ENCODE measurements at regions not wholly inside any gene's neighbourhood (a gene's known extent, or its start where the extent isn't known, plus 50 kb on each side); places are given as distances from the start of the nearest gene placed in this dataset.
"Not testable (repeated sequence)": the region's sequence is repeated elsewhere in the genome, so short reads cannot be mapped to it uniquely, and the experiment has no call there.

DNA sequence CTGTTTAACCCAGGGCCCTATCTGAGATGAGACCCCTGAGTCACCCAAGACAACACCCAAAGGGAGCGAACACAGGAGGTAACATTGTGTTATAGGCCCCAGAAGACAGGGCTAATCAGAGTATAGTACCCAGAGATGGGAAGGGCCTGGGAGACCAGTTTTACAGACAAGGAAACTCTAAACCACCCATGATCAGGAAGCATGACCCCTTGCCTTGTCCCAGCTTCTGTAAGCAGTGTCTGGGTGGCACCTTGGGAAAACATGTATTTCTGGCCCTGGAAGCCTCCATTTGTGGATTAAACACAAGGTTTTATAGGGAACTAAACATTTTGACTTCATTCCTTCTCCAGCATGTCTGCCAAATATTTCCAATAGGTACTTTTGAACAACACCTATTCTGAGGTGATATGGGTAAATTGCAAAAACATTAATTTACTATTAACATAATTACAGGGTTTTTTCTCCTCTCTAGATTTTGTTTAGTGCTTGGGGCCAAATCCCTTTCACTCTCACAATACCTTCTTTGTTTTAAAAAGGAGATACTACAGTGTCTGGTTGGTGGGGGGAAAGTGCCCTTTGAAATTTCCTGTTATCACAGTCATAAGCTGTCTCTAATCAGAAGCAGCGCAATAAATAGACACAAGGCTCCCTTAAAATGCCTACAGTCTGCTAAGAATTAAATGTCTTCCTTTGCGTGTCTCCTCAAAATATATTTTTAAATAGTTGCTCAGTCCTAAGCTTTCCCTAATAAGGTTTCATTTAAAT is 341.1 kb downstream of the BCL11A start:
- TF ChIP-seq, protein P1, sequence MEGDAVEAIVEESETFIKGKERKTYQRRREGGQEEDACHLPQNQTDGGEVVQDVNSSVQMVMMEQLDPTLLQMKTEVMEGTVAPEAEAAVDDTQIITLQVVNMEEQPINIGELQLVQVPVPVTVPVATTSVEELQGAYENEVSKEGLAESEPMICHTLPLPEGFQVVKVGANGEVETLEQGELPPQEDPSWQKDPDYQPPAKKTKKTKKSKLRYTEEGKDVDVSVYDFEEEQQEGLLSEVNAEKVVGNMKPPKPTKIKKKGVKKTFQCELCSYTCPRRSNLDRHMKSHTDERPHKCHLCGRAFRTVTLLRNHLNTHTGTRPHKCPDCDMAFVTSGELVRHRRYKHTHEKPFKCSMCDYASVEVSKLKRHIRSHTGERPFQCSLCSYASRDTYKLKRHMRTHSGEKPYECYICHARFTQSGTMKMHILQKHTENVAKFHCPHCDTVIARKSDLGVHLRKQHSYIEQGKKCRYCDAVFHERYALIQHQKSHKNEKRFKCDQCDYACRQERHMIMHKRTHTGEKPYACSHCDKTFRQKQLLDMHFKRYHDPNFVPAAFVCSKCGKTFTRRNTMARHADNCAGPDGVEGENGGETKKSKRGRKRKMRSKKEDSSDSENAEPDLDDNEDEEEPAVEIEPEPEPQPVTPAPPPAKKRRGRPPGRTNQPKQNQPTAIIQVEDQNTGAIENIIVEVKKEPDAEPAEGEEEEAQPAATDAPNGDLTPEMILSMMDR (IDR thresholded peaks at IDR 0.05; ENCODE audit: insufficient read depth, low read length, poor library complexity, severe bottlenecking) = no peak
- no peak for TF ChIP-seq EZH2phosphoT487 (conservative IDR thresholded peaks at IDR 0.05; ENCODE audit: low read length)
- Histone ChIP-seq H3K9me3 (ENCODE audit: insufficient read depth, low read length) (no peaks in the 10 kb centered on the region), H3K36me3 (ENCODE audit: low read length) (no peaks in the 10 kb centered on the region), H2AFZ (ENCODE audit: low read depth, low read length, severe bottlenecking) (no peak overlapping the region), H3K27me3 (ENCODE audit: low read length) (no peaks in the 10 kb centered on the region), H3K79me2 (ENCODE audit: insufficient read depth, low read length) (no peaks in the 10 kb centered on the region), H3K9me2 (replicated peaks; ENCODE audit: insufficient read depth, low read length) (no peaks in the 10 kb centered on the region), H3K4me3 (ENCODE audit: insufficient read depth, low read length, poor library complexity, severe bottlenecking) (no peak overlapping the region), H3K9ac (ENCODE audit: low read length) (no peak overlapping the region), H3K27ac (ENCODE audit: low read depth, low read length) (no peak overlapping the region), H3K4me2 (ENCODE audit: low read depth, low read length, poor library complexity, severe bottlenecking) (no peak overlapping the region), H4K20me1 (ENCODE audit: low read depth, low read length) (no peaks in the 10 kb centered on the region), H3F3A (ENCODE audit: insufficient read depth) (no peaks in the 10 kb centered on the region)

DNA sequence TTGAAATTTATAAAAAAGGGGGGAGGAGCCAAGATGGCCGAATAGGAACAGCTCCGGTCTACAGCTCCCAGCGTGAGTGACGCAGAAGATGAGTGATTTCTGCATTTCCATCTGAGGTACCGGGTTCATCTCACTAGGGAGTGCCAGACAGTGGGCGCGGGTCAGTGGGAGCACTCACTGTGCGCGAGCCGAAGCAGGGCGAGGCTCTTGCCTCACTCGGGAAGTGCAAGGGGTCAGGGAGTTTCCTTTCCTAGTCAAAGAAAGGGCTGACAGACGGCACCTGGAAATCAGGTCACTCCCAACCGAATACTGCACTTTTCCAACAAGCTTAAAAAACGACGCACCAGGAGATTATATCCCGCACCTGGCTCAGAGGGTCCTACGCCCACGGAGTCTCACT is 364.4 kb downstream of the BCL11A start:
- H3K79me2 ChIP-seq (ENCODE audit: insufficient read depth, low read length); H3F3A ChIP-seq (ENCODE audit: insufficient read depth); H3K9me3 ChIP-seq (ENCODE audit: insufficient read depth, low read length); H3K9me2 ChIP-seq (replicated peaks; ENCODE audit: insufficient read depth, low read length); H2AFZ ChIP-seq (ENCODE audit: low read depth, low read length, severe bottlenecking); H3K36me3 ChIP-seq (ENCODE audit: low read length); H4K20me1 ChIP-seq (ENCODE audit: low read depth, low read length); H3K27me3 ChIP-seq (ENCODE audit: low read length); H3K4me3 ChIP-seq (ENCODE audit: insufficient read depth, low read length, poor library complexity, severe bottlenecking); H3K4me2 ChIP-seq (ENCODE audit: low read depth, low read length, poor library complexity, severe bottlenecking); H3K27ac ChIP-seq (ENCODE audit: low read depth, low read length); H3K9ac ChIP-seq (ENCODE audit: low read length): not testable (repeated sequence)

DNA sequence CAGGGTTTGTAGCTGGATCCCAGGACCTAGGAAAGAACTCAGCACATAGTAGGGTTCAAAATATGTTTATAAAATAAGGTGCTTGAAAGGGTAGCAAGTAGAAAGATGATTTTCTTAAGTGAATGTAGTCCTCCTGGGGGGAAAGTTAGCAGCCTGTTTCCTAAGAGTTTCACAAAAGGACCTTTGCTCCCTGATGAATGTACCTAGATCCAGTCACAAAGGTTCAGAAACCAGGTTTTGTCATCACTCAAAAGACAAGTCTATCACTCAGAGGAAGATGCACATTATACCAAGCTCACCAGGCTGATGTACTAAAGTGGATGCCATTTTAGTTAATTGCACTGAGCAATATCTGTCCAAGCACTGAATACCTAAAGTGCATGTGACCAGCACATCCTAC is 378.2 kb downstream of the BCL11A start:
- Histone ChIP-seq H3K9me3 (ENCODE audit: insufficient read depth, low read length) (no peaks in the 10 kb centered on the region), H3K9ac (ENCODE audit: low read length) (no peak overlapping the region), H3K36me3 (ENCODE audit: low read length) (no peaks in the 10 kb centered on the region), H3K4me2 (ENCODE audit: low read depth, low read length, poor library complexity, severe bottlenecking) (no peak overlapping the region), H3K27me3 (ENCODE audit: low read length) (no peaks in the 10 kb centered on the region), H3F3A (ENCODE audit: insufficient read depth) (no peaks in the 10 kb centered on the region), H2AFZ (ENCODE audit: low read depth, low read length, severe bottlenecking) (no peak overlapping the region), H4K20me1 (ENCODE audit: low read depth, low read length) (no peaks in the 10 kb centered on the region), H3K4me3 (ENCODE audit: insufficient read depth, low read length, poor library complexity, severe bottlenecking) (no peak overlapping the region), H3K27ac (ENCODE audit: low read depth, low read length) (no peak overlapping the region), H3K79me2 (ENCODE audit: insufficient read depth, low read length) (no peaks in the 10 kb centered on the region), H3K9me2 (replicated peaks; ENCODE audit: insufficient read depth, low read length) (no peaks in the 10 kb centered on the region)
- TF ChIP-seq, protein P1 (IDR thresholded peaks at IDR 0.05; ENCODE audit: insufficient read depth, low read length, poor library complexity, severe bottlenecking) = no peak
- TF ChIP-seq EZH2phosphoT487 (conservative IDR thresholded peaks at IDR 0.05; ENCODE audit: low read length) = no peak

DNA sequence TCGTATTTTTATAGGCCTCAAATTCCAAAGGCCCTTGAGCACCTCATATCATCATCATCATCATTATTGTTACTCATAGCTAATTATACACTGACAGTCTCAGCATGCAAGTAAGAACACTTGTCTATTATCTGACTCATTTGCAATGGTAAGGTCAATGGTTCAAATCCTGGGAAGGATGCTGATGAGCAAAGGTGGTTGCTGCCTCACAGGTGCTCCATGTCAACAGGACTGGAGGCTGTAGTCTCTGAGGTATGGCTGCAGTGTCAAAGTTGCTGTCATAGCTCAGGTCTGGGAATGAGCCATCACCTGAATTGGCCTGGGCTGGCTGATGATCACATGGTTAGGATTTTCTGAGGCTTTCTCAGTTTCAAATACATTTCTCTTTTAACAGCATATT is 379.3 kb downstream of the BCL11A start:
- no peak overlapping the region for H3K27ac ChIP-seq (ENCODE audit: low read depth, low read length)
- H3K9me2 ChIP-seq (replicated peaks; ENCODE audit: insufficient read depth, low read length) = no peaks in the 10 kb centered on the region
- no peak overlapping the region for H3K4me3 ChIP-seq (ENCODE audit: insufficient read depth, low read length, poor library complexity, severe bottlenecking)
- H2AFZ ChIP-seq (ENCODE audit: low read depth, low read length, severe bottlenecking) = no peak overlapping the region
- H3F3A ChIP-seq (ENCODE audit: insufficient read depth) = no peaks in the 10 kb centered on the region
- H3K79me2 ChIP-seq (ENCODE audit: insufficient read depth, low read length) = no peaks in the 10 kb centered on the region
- no peak overlapping the region for H3K9ac ChIP-seq (ENCODE audit: low read length)
- H3K9me3 ChIP-seq (ENCODE audit: insufficient read depth, low read length) = no peaks in the 10 kb centered on the region
- no peaks in the 10 kb centered on the region for H3K27me3 ChIP-seq (ENCODE audit: low read length)
- H3K4me2 ChIP-seq (ENCODE audit: low read depth, low read length, poor library complexity, severe bottlenecking) = no peak overlapping the region
- H3K36me3 ChIP-seq (ENCODE audit: low read length) = no peaks in the 10 kb centered on the region
- no peaks in the 10 kb centered on the region for H4K20me1 ChIP-seq (ENCODE audit: low read depth, low read length)
- TF ChIP-seq, protein P1 (IDR thresholded peaks at IDR 0.05; ENCODE audit: insufficient read depth, low read length, poor library complexity, severe bottlenecking) = no peak
- TF ChIP-seq EZH2phosphoT487 (conservative IDR thresholded peaks at IDR 0.05; ENCODE audit: low read length) = no peak
